Smooth muscle cell (in vitro differentiated cells): ENCODE measurements at regions not wholly inside any gene's neighbourhood (a gene's known extent, or its start where the extent isn't known, plus 50 kb on each side); places are given as distances from the start of the nearest gene placed in this dataset.

ENCODE experiments used
- DNase-seq: peaks from one replicate; lab custom pipeline; 2025; ENCODE audit not compliant: unreplicated experiment; lab: John Stamatoyannopoulos, UW
- H2AFZ ChIP-seq: fragments of 200-600 bp; sonication (generic); 2 replicates; pipeline ENCODE4 v1.6.0; 2016; ENCODE audit warnings: antibody characterized with exemption, low read depth, mild to moderate bottlenecking
- H3F3A ChIP-seq: fragments of 200-600 bp; sonication (generic); 2 replicates; pipeline ENCODE4 v1.6.0; 2017; ENCODE audit warnings: antibody characterized with exemption, low read depth
- H3K27ac ChIP-seq: fragments of 200-600 bp; sonication (generic); 2 replicates; pipeline ENCODE4 v1.5.1; 2016; ENCODE audit warnings: low read depth, mild to moderate bottlenecking
- H3K27me3 ChIP-seq: fragments of 200-600 bp; sonication (generic); 2 replicates; pipeline ENCODE4 v1.6.1; 2016; ENCODE audit warnings: low read depth, mild to moderate bottlenecking
- H3K36me3 ChIP-seq: fragments of 200-600 bp; sonication (generic); 2 replicates; pipeline ENCODE4 v1.5.1; 2016; ENCODE audit warnings: low read depth
- H3K4me1 ChIP-seq: fragments of 200-600 bp; sonication (generic); 2 replicates; pipeline ENCODE4 v1.5.1; 2016; ENCODE audit warnings: low read depth
- H3K4me2 ChIP-seq: fragments of 200-600 bp; sonication (generic); 2 replicates; pipeline ENCODE4 v1.6.0; 2016; ENCODE audit warnings: mild to moderate bottlenecking
- H3K4me3 ChIP-seq: fragments of 200-600 bp; sonication (generic); 2 replicates; pipeline ENCODE4 v1.5.1; 2016; ENCODE audit warnings: mild to moderate bottlenecking
- H3K79me2 ChIP-seq: fragments of 200-600 bp; sonication (generic); 2 replicates; pipeline ENCODE4 v1.6.0; 2016; ENCODE audit warnings: low read depth, mild to moderate bottlenecking
- H3K9ac ChIP-seq: fragments of 200-600 bp; sonication (generic); 2 replicates; pipeline ENCODE4 v1.6.0; 2016; ENCODE audit warnings: low read depth
- H3K9me3 ChIP-seq: fragments of 200-600 bp; sonication (generic); replicated peaks from 2 replicates; pipeline ENCODE4 v1.5.1; 2016; ENCODE audit warnings: low read depth
- H4K20me1 ChIP-seq: fragments of 200-600 bp; sonication (generic); 2 replicates; pipeline ENCODE4 v1.6.0; 2016; ENCODE audit warnings: low read depth
- WGBS: methylation state at CpG from one replicate; pipeline ENCODE4 v1.1.7; 2016; ENCODE audit warnings: low lambda C conversion rate; 5-methylcytosine and 5-hydroxymethylcytosine counted together
- TF ChIP-seq, protein P1 (sequence below): fragments of 200-600 bp; sonication (generic); IDR thresholded peaks from 2 replicates; pipeline ENCODE4 v1.5.1; 2017; ENCODE audit warnings: borderline replicate concordance, mild to moderate bottlenecking, antibody characterized with exemption; ENCODE audit not compliant: insufficient read depth, poor library complexity, severe bottlenecking

DNA sequence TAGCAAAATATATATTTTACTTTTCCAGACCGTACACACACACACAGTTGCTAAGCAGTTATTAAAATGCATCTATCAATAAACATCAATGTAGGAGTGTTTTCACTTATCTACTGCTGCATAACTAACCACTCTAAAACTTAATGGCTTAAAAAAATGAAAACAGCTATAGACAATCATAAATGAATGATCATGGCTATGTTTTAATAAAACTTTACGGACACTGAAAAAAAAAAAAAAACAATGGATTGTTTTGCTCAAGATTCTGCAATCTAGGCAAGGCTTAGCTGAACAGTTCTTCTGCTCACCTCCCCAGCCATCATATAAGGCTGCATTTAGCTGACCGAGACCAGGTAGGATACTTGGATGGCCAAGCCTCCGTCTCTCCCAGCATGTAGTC lies 125.4 kb upstream of the CCDC28A start:
- no peak for DNase-seq
- no peaks in the 10 kb centered on the region for H3F3A ChIP-seq
- no peak overlapping the region for H3K4me2 ChIP-seq
- no peaks in the 10 kb centered on the region for H3K36me3 ChIP-seq
- H3K9ac ChIP-seq: no peak overlapping the region
- no peaks in the 10 kb centered on the region for H3K9me3 ChIP-seq
- H3K79me2 ChIP-seq: peaks cover 37% of the 10 kb centered on the region
- peaks cover 29% of the 10 kb centered on the region for H4K20me1 ChIP-seq
- H3K4me1 ChIP-seq: no peaks in the 10 kb centered on the region
- H2AFZ ChIP-seq: no peak overlapping the region
- H3K27ac ChIP-seq: no peak overlapping the region
- WGBS: 97% methylated on average over 4 of the region's 4 CpGs
- no peaks in the 10 kb centered on the region for H3K27me3 ChIP-seq
- TF ChIP-seq, protein P1, sequence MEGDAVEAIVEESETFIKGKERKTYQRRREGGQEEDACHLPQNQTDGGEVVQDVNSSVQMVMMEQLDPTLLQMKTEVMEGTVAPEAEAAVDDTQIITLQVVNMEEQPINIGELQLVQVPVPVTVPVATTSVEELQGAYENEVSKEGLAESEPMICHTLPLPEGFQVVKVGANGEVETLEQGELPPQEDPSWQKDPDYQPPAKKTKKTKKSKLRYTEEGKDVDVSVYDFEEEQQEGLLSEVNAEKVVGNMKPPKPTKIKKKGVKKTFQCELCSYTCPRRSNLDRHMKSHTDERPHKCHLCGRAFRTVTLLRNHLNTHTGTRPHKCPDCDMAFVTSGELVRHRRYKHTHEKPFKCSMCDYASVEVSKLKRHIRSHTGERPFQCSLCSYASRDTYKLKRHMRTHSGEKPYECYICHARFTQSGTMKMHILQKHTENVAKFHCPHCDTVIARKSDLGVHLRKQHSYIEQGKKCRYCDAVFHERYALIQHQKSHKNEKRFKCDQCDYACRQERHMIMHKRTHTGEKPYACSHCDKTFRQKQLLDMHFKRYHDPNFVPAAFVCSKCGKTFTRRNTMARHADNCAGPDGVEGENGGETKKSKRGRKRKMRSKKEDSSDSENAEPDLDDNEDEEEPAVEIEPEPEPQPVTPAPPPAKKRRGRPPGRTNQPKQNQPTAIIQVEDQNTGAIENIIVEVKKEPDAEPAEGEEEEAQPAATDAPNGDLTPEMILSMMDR: no peak
- no peak overlapping the region for H3K4me3 ChIP-seq

DNA sequence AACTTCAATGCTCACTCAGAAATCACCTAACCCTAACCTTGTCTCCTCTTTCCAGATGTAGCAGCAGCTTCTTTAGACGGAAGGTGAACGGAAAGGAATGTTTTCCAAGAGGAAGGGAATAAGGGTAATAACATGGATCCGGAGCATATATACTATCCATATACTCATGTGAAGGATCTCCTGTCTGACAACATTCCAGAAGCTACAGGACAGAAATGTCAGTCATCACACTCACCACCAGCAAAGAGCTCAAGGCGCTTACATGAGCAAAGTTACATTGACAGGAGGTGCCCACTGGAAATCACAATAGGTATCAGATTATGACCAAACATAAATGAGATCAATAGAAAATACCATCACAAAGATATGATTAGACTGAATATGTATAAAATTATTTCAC lies 122.1 kb upstream of the CCDC28A start:
- H3K79me2 ChIP-seq: peaks cover 43% of the 10 kb centered on the region
- H3K9me3 ChIP-seq: no peaks in the 10 kb centered on the region
- H3F3A ChIP-seq: no peaks in the 10 kb centered on the region
- TF ChIP-seq, protein P1: no peak
- peaks cover 5% of the 10 kb centered on the region for H3K4me1 ChIP-seq
- 87% methylated on average over 4 of the region's 4 CpGs for WGBS
- H2AFZ ChIP-seq: no peak overlapping the region
- H3K9ac ChIP-seq: no peak overlapping the region
- no peaks in the 10 kb centered on the region for H3K36me3 ChIP-seq
- no peaks in the 10 kb centered on the region for H3K27me3 ChIP-seq
- H3K4me3 ChIP-seq: no peak overlapping the region
- DNase-seq: no peak
- H3K4me2 ChIP-seq: no peak overlapping the region
- peaks cover 33% of the 10 kb centered on the region for H4K20me1 ChIP-seq
- H3K27ac ChIP-seq: no peak overlapping the region

DNA sequence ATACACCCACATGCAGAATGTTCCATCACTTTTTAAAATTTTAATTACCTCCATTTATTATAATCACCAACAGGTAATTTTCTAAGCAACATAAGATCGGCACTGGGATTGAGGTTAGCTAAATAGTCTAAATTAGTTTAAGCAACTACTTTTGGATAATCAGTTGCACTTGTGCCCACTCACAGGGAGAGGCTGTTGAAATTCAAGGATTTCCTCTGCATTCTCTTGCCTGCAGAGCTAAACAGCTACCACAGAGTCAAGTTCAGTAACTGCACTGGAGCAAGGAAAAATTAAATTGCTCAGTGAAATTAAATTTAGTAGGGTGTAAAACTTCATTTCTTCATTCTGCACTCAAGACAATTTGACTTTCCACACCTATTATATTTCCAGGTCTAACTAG lies 120.7 kb upstream of the CCDC28A start:
- no peak overlapping the region for H3K9ac ChIP-seq
- 89% methylated on average over 1 of the region's 1 CpG for WGBS
- H3K9me3 ChIP-seq: no peaks in the 10 kb centered on the region
- peaks cover 5% of the 10 kb centered on the region for H3K4me1 ChIP-seq
- peaks cover 37% of the 10 kb centered on the region for H3K79me2 ChIP-seq
- H3F3A ChIP-seq: no peaks in the 10 kb centered on the region
- TF ChIP-seq, protein P1: no peak
- H4K20me1 ChIP-seq: peaks cover 38% of the 10 kb centered on the region
- H3K36me3 ChIP-seq: no peaks in the 10 kb centered on the region
- no peak overlapping the region for H3K27ac ChIP-seq
- no peak overlapping the region for H3K4me3 ChIP-seq
- H3K4me2 ChIP-seq: no peak overlapping the region
- no peak overlapping the region for H2AFZ ChIP-seq
- no peaks in the 10 kb centered on the region for H3K27me3 ChIP-seq
- no peak for DNase-seq

DNA sequence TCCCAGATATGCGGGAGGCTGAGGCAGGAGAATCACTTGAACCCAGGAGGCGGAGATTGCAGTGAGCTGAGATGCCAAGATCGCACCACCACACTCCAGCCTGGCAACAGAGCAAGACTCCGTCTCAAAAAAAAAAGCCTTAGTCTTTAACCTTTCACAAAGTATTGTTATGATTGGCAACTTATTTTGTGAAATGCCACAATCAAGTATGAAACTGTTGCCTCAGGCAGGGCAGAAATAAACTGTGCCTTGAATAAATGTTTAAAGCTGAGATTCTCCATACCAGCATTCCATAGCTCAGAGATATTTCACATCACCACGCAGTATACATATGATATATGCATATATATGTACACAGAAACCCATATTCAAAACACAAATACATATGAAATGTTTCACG lies 120.1 kb upstream of the CCDC28A start:
- WGBS: 98% methylated on average over 6 of the region's 6 CpGs
- Histone ChIP-seq H3F3A (no peaks in the 10 kb centered on the region), H3K27ac (no peak overlapping the region), H3K27me3 (no peaks in the 10 kb centered on the region), H3K36me3 (no peaks in the 10 kb centered on the region), H4K20me1 (peaks cover 38% of the 10 kb centered on the region), H3K4me1 (peaks cover 5% of the 10 kb centered on the region), H2AFZ (no peak overlapping the region), H3K9ac (no peak overlapping the region), H3K9me3 (no peaks in the 10 kb centered on the region), H3K4me3 (no peak overlapping the region), H3K4me2 (no peak overlapping the region), H3K79me2 (peaks cover 39% of the 10 kb centered on the region)
- DNase-seq: no peak
- TF ChIP-seq, protein P1: no peak
